ENCODE measurements at regions not wholly inside any gene's neighbourhood (a gene's known extent, or its start where the extent isn't known, plus 50 kb on each side); places are given as distances from the start of the nearest gene placed in this dataset.

GRCh38 chr18:55934821-55935220 lies 346.8 kb upstream of the TCF4 start:
- no peaks in the 10 kb centered on the region for H3K36me3 Mint-ChIP-seq (ENCODE audit: insufficient read depth)
- ATAC-seq (replicated peaks), result no peak
- no peaks in the 10 kb centered on the region for H3K27me3 Mint-ChIP-seq
- no peak for DNase-seq
- H3K27ac Mint-ChIP-seq, result no peak overlapping the region
- peaks cover 2 to 9% of the 10 kb centered on the region in 2 donors for H3K9me3 Mint-ChIP-seq
- H3K4me3 Mint-ChIP-seq, result no peak overlapping the region
- H3K4me1 Mint-ChIP-seq (ENCODE audit: low read depth in 2 of 2), result no peaks in the 10 kb centered on the region

- DNase-seq (no peak), ATAC-seq (replicated peaks) (no peak)
- peaks cover 0 to 9% of the 10 kb centered on the region in 2 donors for H3K9me3 Mint-ChIP-seq
- H3K27me3 Mint-ChIP-seq, result no peaks in the 10 kb centered on the region
- H3K36me3 Mint-ChIP-seq (ENCODE audit: insufficient read depth), result no peaks in the 10 kb centered on the region
- H3K27ac Mint-ChIP-seq, result no peak overlapping the region
- no peaks in the 10 kb centered on the region for H3K4me1 Mint-ChIP-seq (ENCODE audit: low read depth in 2 of 2)
- no peak overlapping the region for H3K4me3 Mint-ChIP-seq
Observed at GRCh38 chr18:55932675-55933074, 344.7 kb upstream of the TCF4 start.

GRCh38 chr18:55927831-55928230 lies 339.8 kb upstream of the TCF4 start:
- Mint-ChIP-seq H3K9me3 (peaks cover 3 to 18% of the 10 kb centered on the region in 2 donors), H3K36me3 (ENCODE audit: insufficient read depth) (no peaks in the 10 kb centered on the region), H3K4me1 (ENCODE audit: low read depth in 2 of 2) (no peaks in the 10 kb centered on the region), H3K27me3 (no peaks in the 10 kb centered on the region), H3K4me3 (no peak overlapping the region), H3K27ac (no peak overlapping the region)
- no peak for DNase-seq
- ATAC-seq (replicated peaks), result no peak

- ATAC-seq (replicated peaks) (no peak), DNase-seq (no peak)
- H3K4me3 Mint-ChIP-seq, result no peak overlapping the region
- no peak overlapping the region for H3K27ac Mint-ChIP-seq
- no peaks in the 10 kb centered on the region for H3K27me3 Mint-ChIP-seq
- no peaks in the 10 kb centered on the region for H3K4me1 Mint-ChIP-seq (ENCODE audit: low read depth in 2 of 2)
- H3K36me3 Mint-ChIP-seq (ENCODE audit: insufficient read depth), result no peaks in the 10 kb centered on the region
- peaks cover 5 to 12% of the 10 kb centered on the region in 2 donors for H3K9me3 Mint-ChIP-seq
Observed at GRCh38 chr18:55925772-55926171, 337.8 kb upstream of the TCF4 start.

GRCh38 chr18:55920063-55920462 lies 332.1 kb upstream of the TCF4 start:
- no peak overlapping the region for H3K27ac Mint-ChIP-seq
- DNase-seq, result no peak
- peaks cover 14% of the 10 kb centered on the region in 2 donors for H3K9me3 Mint-ChIP-seq
- no peaks in the 10 kb centered on the region for H3K36me3 Mint-ChIP-seq (ENCODE audit: insufficient read depth)
- H3K27me3 Mint-ChIP-seq, result no peaks in the 10 kb centered on the region
- no peak for ATAC-seq (replicated peaks)
- no peak overlapping the region for H3K4me3 Mint-ChIP-seq
- no peaks in the 10 kb centered on the region for H3K4me1 Mint-ChIP-seq (ENCODE audit: low read depth in 2 of 2)

GRCh38 chr18:55918444-55918843 lies 330.5 kb upstream of the TCF4 start:
- H3K36me3 Mint-ChIP-seq (ENCODE audit: insufficient read depth), result no peaks in the 10 kb centered on the region
- DNase-seq, result no peak
- H3K9me3 Mint-ChIP-seq, result peaks cover 14 to 16% of the 10 kb centered on the region in 2 donors
- no peaks in the 10 kb centered on the region for H3K27me3 Mint-ChIP-seq
- H3K4me1 Mint-ChIP-seq (ENCODE audit: low read depth in 2 of 2), result no peaks in the 10 kb centered on the region
- ATAC-seq (replicated peaks), result no peak
- H3K27ac Mint-ChIP-seq, result no peak overlapping the region
- no peak overlapping the region for H3K4me3 Mint-ChIP-seq

- Mint-ChIP-seq H3K4me3 (no peak overlapping the region), H3K27ac (no peak overlapping the region), H3K36me3 (ENCODE audit: insufficient read depth) (no peaks in the 10 kb centered on the region), H3K4me1 (ENCODE audit: low read depth in 2 of 2) (no peaks in the 10 kb centered on the region), H3K27me3 (no peaks in the 10 kb centered on the region), H3K9me3 (peaks cover 5 to 11% of the 10 kb centered on the region in 2 donors)
- ATAC-seq (replicated peaks) (no peak), DNase-seq (no peak)
Observed at GRCh38 chr18:55912919-55913318, 324.9 kb upstream of the TCF4 start.

- H3K9me3 Mint-ChIP-seq, result peaks cover 5 to 9% of the 10 kb centered on the region in 2 donors
- ATAC-seq (replicated peaks), result no peak
Observed at GRCh38 chr18:55912071-55912470, 324.1 kb upstream of the TCF4 start.

GRCh38 chr18:55910296-55910695 lies 322.3 kb upstream of the TCF4 start:
- ATAC-seq (replicated peaks) (no peak), DNase-seq (no peak)
- Mint-ChIP-seq H3K9me3 (peaks cover 5 to 14% of the 10 kb centered on the region in 2 donors), H3K4me3 (no peak overlapping the region), H3K4me1 (ENCODE audit: low read depth in 2 of 2) (no peaks in the 10 kb centered on the region), H3K27me3 (no peaks in the 10 kb centered on the region), H3K36me3 (ENCODE audit: insufficient read depth) (no peaks in the 10 kb centered on the region), H3K27ac (no peak overlapping the region)

More at GRCh38 chr18:55912071-55912470, 324.1 kb upstream of the TCF4 start:
- H3K4me1 Mint-ChIP-seq (ENCODE audit: low read depth in 2 of 2), result no peaks in the 10 kb centered on the region
- H3K27me3 Mint-ChIP-seq, result no peaks in the 10 kb centered on the region
- H3K27ac Mint-ChIP-seq, result no peak overlapping the region
- H3K4me3 Mint-ChIP-seq, result no peak overlapping the region
- no peaks in the 10 kb centered on the region for H3K36me3 Mint-ChIP-seq (ENCODE audit: insufficient read depth)
- no peak for DNase-seq

GRCh38 chr18:55908901-55909366 lies 320.9 kb upstream of the TCF4 start:
- no peak overlapping the region for H3K4me3 Mint-ChIP-seq
- H3K27me3 Mint-ChIP-seq, result no peaks in the 10 kb centered on the region
- no peak overlapping the region for H3K27ac Mint-ChIP-seq
- DNase-seq, result no peak
- ATAC-seq (replicated peaks), result no peak
- H3K4me1 Mint-ChIP-seq (ENCODE audit: low read depth in 2 of 2), result no peaks in the 10 kb centered on the region
- H3K9me3 Mint-ChIP-seq, result peaks cover 5 to 10% of the 10 kb centered on the region in 2 donors
- no peaks in the 10 kb centered on the region for H3K36me3 Mint-ChIP-seq (ENCODE audit: insufficient read depth)

- Mint-ChIP-seq H3K4me1 (ENCODE audit: low read depth in 2 of 2) (no peaks in the 10 kb centered on the region), H3K36me3 (ENCODE audit: insufficient read depth) (no peaks in the 10 kb centered on the region), H3K27me3 (no peaks in the 10 kb centered on the region), H3K4me3 (no peak overlapping the region), H3K27ac (no peak overlapping the region), H3K9me3 (peaks cover 5 to 10% of the 10 kb centered on the region in 2 donors)
- DNase-seq, result no peak
- no peak for ATAC-seq (replicated peaks)
Observed at GRCh38 chr18:55907453-55908175, 319.6 kb upstream of the TCF4 start.

- Mint-ChIP-seq H3K27me3 (no peaks in the 10 kb centered on the region), H3K9me3 (peaks cover 0 to 8% of the 10 kb centered on the region in 2 donors), H3K4me3 (no peak overlapping the region), H3K36me3 (ENCODE audit: insufficient read depth) (no peaks in the 10 kb centered on the region), H3K27ac (no peak overlapping the region), H3K4me1 (ENCODE audit: low read depth in 2 of 2) (no peaks in the 10 kb centered on the region)
- no peak for ATAC-seq (replicated peaks)
- DNase-seq, result no peak
Observed at GRCh38 chr18:55906536-55906935, 318.5 kb upstream of the TCF4 start.

- ATAC-seq (replicated peaks) (no peak), DNase-seq (no peak)
- H3K4me3 Mint-ChIP-seq, result no peak overlapping the region
- H3K27me3 Mint-ChIP-seq, result no peaks in the 10 kb centered on the region
- no peaks in the 10 kb centered on the region for H3K4me1 Mint-ChIP-seq (ENCODE audit: low read depth in 2 of 2)
- H3K9me3 Mint-ChIP-seq, result peaks cover 0 to 7% of the 10 kb centered on the region in 2 donors
- H3K36me3 Mint-ChIP-seq (ENCODE audit: insufficient read depth), result no peaks in the 10 kb centered on the region
- no peak overlapping the region for H3K27ac Mint-ChIP-seq
Observed at GRCh38 chr18:55903911-55904310, 315.9 kb upstream of the TCF4 start.

GRCh38 chr18:55900380-55900779 lies 312.4 kb upstream of the TCF4 start:
- Mint-ChIP-seq H3K4me3 (no peak overlapping the region), H3K27me3 (no peaks in the 10 kb centered on the region), H3K36me3 (ENCODE audit: insufficient read depth) (no peaks in the 10 kb centered on the region), H3K27ac (no peak overlapping the region), H3K9me3 (peaks cover 0 to 4% of the 10 kb centered on the region in 2 donors), H3K4me1 (ENCODE audit: low read depth in 2 of 2) (no peaks in the 10 kb centered on the region)
- no peak for DNase-seq
- ATAC-seq (replicated peaks), result no peak
